SU-DHL-6 (cell line): ENCODE measurements at regions not wholly inside any gene's neighbourhood (a gene's known extent, or its start where the extent isn't known, plus 50 kb on each side); places are given as distances from the start of the nearest gene placed in this dataset.

Experiments
- H2AFZ ChIP-seq: fragments of 200-600 bp; sonication (generic); 2 replicates; pipeline ENCODE4 v1.6.1; 2014; ENCODE audit warnings: low read depth, mild to moderate bottlenecking, moderate library complexity, mixed read lengths, antibody characterized with exemption, low read length; ENCODE audit not compliant: severe bottlenecking
- H3F3A ChIP-seq: fragments of 200-600 bp; shearing (Covaris generic); 2 replicates; pipeline ENCODE4 v1.6.0; 2016; ENCODE audit warnings: antibody characterized with exemption, mild to moderate bottlenecking; ENCODE audit not compliant: insufficient read depth
- H3K27ac ChIP-seq: fragments of 200-600 bp; sonication (generic); 2 replicates; pipeline ENCODE4 v1.5.1; 2016; ENCODE audit warnings: low read depth, mild to moderate bottlenecking, low read length, moderate library complexity, mixed read lengths
- H3K27me3 ChIP-seq: fragments of 200-600 bp; sonication (generic), shearing (Covaris generic); 2 replicates; pipeline ENCODE4 v1.6.0; 2014; ENCODE audit warnings: mild to moderate bottlenecking, low read length
- H3K36me3 ChIP-seq: fragments of 200-600 bp; sonication (generic); 2 replicates; pipeline ENCODE4 v1.6.1; 2014; ENCODE audit warnings: mild to moderate bottlenecking, low read length, mixed read lengths
- H3K4me2 ChIP-seq: fragments of 300-600, 200-600 bp; shearing (Covaris generic), sonication (generic); 2 replicates; pipeline ENCODE4 v1.6.0; 2014; ENCODE audit warnings: low read length, low read depth, mild to moderate bottlenecking; ENCODE audit not compliant: poor library complexity, severe bottlenecking
- H3K4me3 ChIP-seq: fragments of 200-600 bp; sonication (generic); 2 replicates; pipeline ENCODE4 v1.5.1; 2014; ENCODE audit warnings: antibody characterized with exemption, low read length, mild to moderate bottlenecking, mixed read lengths; ENCODE audit not compliant: insufficient read depth, poor library complexity, severe bottlenecking
- H3K79me2 ChIP-seq: fragments of 200-600 bp; sonication (generic); 2 replicates; pipeline ENCODE4 v1.6.1; 2014; ENCODE audit warnings: mild to moderate bottlenecking, low read length, moderate library complexity; ENCODE audit not compliant: insufficient read depth
- H3K9ac ChIP-seq: fragments of 200-600 bp; sonication (generic); 2 replicates; pipeline ENCODE4 v1.7.0; 2014; ENCODE audit warnings: mild to moderate bottlenecking, low read length
- H3K9me2 ChIP-seq: fragments of 200-600 bp; sonication (generic); replicated peaks from 2 replicates; pipeline ENCODE4 v1.6.1; 2014; ENCODE audit warnings: low read length; ENCODE audit not compliant: insufficient read depth
- H3K9me3 ChIP-seq: fragments of 200-600 bp; sonication (generic); 2 replicates; pipeline ENCODE4 v1.6.1; 2014; ENCODE audit warnings: low read length, mixed read lengths; ENCODE audit not compliant: insufficient read depth
- H4K20me1 ChIP-seq: fragments of 200-600 bp; sonication (generic); 2 replicates; pipeline ENCODE4 v1.6.1; 2014; ENCODE audit warnings: low read depth, mild to moderate bottlenecking, antibody characterized with exemption, low read length, moderate library complexity, mixed read lengths
- CTCF ChIP-seq: fragments of 200-600 bp; sonication (generic); IDR thresholded peaks from one replicate; pipeline ENCODE4 v1.5.1; 2017; ENCODE audit warnings: antibody characterized with exemption, mild to moderate bottlenecking, low read length, moderate library complexity; ENCODE audit not compliant: insufficient read depth, poor library complexity, severe bottlenecking
- EZH2phosphoT487 ChIP-seq: fragments of 200-600 bp; sonication (generic), shearing (Covaris generic); conservative IDR thresholded peaks from 2 replicates; pipeline ENCODE4 v1.6.1; 2018; ENCODE audit warnings: mild to moderate bottlenecking, antibody characterized with exemption, low read length, moderate library complexity, mixed read lengths

GRCh38 chr21:19853061-19853460, 1145.1 kb upstream of the NCAM2 start:
- H3K9me3 ChIP-seq: no peaks in the 10 kb centered on the region
- H3K27ac ChIP-seq: no peak overlapping the region
- TF ChIP-seq EZH2phosphoT487 (no peak), CTCF (no peak)
- H3K9me2 ChIP-seq: no peaks in the 10 kb centered on the region
- H2AFZ ChIP-seq: peak overlapping the region; percentile 68
- H3K27me3 ChIP-seq: no peaks in the 10 kb centered on the region
- H3K79me2 ChIP-seq: no peaks in the 10 kb centered on the region
- H3K4me3 ChIP-seq: no peak overlapping the region
- H3F3A ChIP-seq: no peaks in the 10 kb centered on the region
- H4K20me1 ChIP-seq: no peaks in the 10 kb centered on the region
- no peak overlapping the region for H3K9ac ChIP-seq
- no peaks in the 10 kb centered on the region for H3K36me3 ChIP-seq
- no peak overlapping the region for H3K4me2 ChIP-seq

GRCh38 chr21:19853709-19854575, 1144.3 kb upstream of the NCAM2 start:
- Histone ChIP-seq H3K4me2 (no peak overlapping the region), H3K9me2 (no peaks in the 10 kb centered on the region), H3K27me3 (no peaks in the 10 kb centered on the region), H3K79me2 (no peaks in the 10 kb centered on the region), H3K9ac (no peak overlapping the region), H3K27ac (no peak overlapping the region), H4K20me1 (no peaks in the 10 kb centered on the region), H3K4me3 (no peak overlapping the region), H3K36me3 (no peaks in the 10 kb centered on the region), H2AFZ (peak overlapping the region; percentile 68), H3F3A (no peaks in the 10 kb centered on the region), H3K9me3 (no peaks in the 10 kb centered on the region)
- TF ChIP-seq CTCF (no peak), EZH2phosphoT487 (no peak)

- Histone ChIP-seq H3F3A (no peaks in the 10 kb centered on the region), H3K27me3 (no peaks in the 10 kb centered on the region), H3K9ac (no peak overlapping the region), H3K9me3 (no peaks in the 10 kb centered on the region), H3K27ac (no peak overlapping the region), H2AFZ (no peak overlapping the region), H3K9me2 (no peaks in the 10 kb centered on the region), H3K79me2 (no peaks in the 10 kb centered on the region), H3K4me3 (no peak overlapping the region), H3K4me2 (no peak overlapping the region), H3K36me3 (no peaks in the 10 kb centered on the region), H4K20me1 (no peaks in the 10 kb centered on the region)
- TF ChIP-seq EZH2phosphoT487 (no peak), CTCF (no peak)
Measured at GRCh38 chr21:19855522-19855921, 1142.7 kb upstream of the NCAM2 start.
